Effector CD4-positive, alpha-beta T cell (primary cell): ENCODE measurements at regions not wholly inside any gene's neighbourhood (a gene's known extent, or its start where the extent isn't known, plus 50 kb on each side); places are given as distances from the start of the nearest gene placed in this dataset.
"Not testable (repeated sequence)": the region's sequence is repeated elsewhere in the genome, so short reads cannot be mapped to it uniquely, and the experiment has no call there.

Experiments
- DNase-seq: peaks from one replicate; pipeline ENCODE4 v3.0.0-alpha.2; 2020

- no peak for DNase-seq
Observed at GRCh38 chr6:139468178-139468819, 93.9 kb upstream of the CITED2 start.

DNA sequence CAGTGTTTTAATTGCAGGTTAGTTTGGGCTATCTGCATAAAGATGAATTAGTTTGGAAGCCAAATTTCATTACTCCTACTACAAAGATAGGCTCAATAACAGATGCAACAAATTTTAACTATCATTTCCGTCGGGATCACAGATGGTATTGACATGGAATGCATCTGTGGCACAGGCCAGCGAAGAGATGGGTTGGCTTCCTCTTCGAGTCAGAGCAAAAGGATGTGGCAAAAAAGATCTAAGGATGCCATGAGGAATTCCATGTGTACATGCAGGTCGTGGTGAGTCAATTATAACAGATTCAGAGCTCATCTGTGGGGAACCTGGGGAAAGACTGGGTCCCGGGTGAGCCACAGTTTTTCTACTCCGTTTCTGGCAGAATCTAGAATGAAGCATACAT lies 83.0 kb upstream of the CITED2 start:
- DNase-seq, result no peak

- no peak for DNase-seq
Observed at GRCh38 chr6:139452148-139452876, 77.9 kb upstream of the CITED2 start.

- no peak for DNase-seq
Observed at GRCh38 chr6:139449611-139450000, 75.2 kb upstream of the CITED2 start.

DNA sequence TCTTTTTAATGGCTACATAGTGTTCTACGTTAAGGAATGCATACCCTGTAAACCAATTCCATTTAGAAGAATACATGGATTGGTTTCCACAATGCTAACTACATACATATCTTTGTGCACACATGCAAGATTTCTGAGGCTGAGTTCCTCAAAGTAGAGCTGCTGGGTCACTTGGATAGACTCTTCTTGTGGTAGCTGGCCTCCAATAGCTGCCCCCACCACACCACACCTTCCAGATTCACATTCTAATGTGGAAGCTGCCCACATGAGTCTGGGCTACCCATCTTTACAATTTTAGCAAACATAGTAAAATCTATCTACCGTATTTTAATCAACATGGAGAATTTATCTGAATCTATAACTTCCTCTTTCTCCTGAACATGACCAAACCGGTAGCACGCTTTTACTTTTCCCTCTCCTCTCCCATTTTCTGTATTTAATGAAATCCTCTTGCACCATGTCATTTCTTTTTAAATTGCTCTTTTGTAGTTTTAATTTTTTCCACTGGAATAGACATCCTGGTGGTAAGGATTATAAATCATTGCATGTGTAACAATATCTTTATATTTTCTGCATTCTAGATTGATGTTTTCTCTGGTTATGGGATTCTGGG lies 74.7 kb upstream of the CITED2 start:
- no peak for DNase-seq

DNA sequence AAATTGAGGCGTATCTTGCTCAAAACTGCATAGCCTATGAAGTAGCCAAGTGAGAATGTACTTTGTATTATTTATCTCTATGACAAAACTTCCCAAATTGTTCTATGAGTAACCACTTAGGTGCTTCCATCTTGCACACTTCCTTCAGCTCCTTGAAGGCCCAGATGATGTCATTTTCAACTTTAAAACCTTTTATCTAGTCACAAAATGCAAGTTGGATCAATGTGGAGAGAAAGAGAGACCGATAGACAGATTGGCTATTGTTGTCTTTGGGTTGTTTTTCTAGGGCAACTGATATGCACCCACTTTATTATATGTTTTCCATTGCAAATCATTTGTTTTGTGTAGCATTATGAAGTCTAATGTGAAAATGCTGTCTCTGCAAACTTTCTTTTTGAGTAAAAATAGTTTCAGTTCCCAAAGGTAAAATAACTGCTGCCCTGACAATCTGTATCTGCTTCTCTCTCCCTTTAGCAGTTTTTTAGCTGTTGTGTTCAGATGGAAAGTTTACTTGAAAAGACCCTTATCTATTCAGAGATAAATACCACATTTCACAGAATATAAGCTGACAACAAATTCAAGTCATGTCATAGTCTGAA lies 73.7 kb upstream of the CITED2 start:
- DNase-seq, result no peak

GRCh38 chr6:139447656-139447975 lies 73.2 kb upstream of the CITED2 start:
- DNase-seq, result no peak

DNA sequence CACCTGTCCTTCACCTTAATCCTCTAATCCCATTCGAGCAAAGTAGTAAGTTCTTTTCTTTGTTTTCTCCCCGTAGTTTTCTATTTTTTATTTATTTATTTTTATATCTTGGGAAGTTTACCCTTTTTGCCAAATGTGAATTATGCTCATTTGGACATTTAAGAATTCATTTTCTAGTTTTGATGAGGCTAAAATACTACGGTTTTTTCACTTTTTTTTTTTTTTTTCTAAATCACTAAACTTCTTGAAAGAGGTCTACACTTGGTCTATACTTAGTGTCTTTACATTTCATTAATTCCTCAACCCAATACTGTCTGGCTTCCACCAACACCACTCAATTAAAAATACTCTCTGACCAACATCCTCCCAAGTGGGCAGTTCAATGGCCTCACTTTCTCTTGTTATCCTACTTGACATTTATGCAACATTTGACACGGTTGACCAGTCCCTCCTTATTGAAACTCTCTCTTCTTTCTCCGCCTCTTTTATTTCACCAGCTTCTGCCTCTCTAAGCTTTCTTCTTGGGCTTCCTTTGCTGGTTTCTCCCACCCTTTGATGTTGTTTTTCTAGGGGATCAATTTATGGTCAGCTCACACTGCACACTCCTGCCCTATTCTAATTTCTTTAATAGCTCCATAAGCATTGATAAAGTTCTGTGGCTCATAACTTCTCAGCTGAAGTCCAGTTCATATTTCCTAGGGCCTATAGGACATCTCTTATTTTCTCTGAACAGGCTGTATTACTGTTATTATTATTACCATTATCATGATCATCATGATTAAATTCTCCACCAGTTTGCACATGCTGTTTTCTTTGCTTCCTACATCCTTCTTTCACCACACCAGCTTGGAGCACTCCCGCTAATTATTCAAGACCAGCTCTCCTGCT lies 72.6 kb upstream of the CITED2 start:
- DNase-seq, result no peak

- no peak for DNase-seq
Observed at GRCh38 chr6:139446138-139446715, 71.8 kb upstream of the CITED2 start.

- DNase-seq, result not testable (repeated sequence)
Observed at GRCh38 chr6:139444273-139444787, 69.9 kb upstream of the CITED2 start.

DNA sequence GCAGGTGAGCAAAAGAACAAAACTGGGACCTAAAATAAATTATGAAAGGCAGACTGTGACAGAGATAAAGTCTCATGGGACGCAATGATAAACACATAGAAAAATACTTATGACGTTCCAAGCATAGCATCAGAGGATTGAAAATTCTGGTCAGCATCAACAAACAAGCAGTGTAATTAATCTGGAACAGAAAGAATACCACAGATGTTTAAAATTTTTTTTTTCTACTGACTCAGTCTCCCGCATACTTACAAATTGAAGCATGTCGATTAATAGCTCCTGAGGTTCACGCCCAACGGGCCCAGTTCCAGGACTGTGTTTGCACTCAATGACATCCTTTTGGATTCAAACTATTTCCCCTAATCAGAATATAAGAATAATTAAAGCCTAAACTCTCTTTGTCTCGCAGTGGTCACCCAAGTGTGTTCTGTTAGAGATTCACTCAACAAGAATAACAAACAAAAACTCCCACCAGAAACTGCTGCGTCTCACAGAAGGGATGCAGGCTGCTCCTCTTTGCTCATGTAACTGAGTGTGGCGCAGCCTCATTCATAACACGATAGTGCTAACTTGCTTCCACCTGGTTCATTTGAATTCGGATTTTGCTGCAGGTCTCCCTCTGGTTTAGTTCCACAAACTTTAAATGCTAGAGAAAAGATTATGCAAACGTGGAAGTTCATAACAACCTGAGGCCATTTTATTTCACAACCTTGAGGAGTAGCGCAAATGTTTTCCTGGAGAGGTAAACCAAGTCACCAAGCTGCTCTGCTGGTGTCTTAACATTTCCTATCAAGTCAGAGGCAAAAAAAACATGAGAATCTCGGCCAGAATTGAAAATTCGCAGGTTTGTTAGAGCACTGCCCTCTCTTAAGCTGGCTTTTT lies 69.0 kb upstream of the CITED2 start:
- no peak for DNase-seq

- DNase-seq, result no peak
Observed at GRCh38 chr6:139442188-139442671, 67.8 kb upstream of the CITED2 start.

- no peak for DNase-seq
Observed at GRCh38 chr6:139439349-139439748, 64.9 kb upstream of the CITED2 start.

DNA sequence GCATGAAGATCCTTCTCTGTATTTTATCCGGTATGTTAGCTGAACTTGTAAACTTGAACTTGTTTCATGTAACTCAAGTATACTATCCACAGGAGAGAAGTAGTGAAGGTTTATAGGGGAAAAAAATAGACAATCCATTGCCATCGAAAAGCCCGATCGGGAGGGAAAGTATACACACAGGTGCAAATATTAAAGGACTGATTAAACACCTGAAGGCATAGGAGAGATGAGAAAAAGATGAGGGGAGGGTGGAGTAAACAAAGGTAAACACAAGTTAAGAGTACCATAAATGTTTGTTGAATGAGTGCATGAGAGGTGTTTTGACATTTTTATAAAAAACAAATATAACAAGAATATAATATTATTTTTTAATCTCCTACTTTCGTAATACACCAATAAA lies 64.3 kb upstream of the CITED2 start:
- DNase-seq, result no peak

DNA sequence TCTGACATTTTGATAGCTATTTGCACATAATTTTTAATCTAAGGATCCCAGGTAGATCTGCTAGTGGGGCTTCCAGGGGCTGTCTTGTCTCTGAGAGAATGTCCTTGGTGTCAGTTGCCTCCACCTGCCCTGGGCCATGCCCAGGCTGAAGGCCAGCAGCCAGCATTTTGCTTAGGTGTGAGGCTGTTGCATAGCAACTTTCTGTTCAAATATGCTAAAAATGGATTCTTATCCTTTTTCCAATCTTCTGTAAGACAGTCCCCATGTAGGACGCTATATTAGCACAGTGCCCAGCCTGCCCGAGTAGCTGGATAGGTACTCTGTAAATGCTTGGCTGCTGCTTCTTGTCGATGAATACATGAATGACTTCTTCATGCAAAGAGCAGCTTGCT lies 62.5 kb upstream of the CITED2 start:
- no peak for DNase-seq

DNA sequence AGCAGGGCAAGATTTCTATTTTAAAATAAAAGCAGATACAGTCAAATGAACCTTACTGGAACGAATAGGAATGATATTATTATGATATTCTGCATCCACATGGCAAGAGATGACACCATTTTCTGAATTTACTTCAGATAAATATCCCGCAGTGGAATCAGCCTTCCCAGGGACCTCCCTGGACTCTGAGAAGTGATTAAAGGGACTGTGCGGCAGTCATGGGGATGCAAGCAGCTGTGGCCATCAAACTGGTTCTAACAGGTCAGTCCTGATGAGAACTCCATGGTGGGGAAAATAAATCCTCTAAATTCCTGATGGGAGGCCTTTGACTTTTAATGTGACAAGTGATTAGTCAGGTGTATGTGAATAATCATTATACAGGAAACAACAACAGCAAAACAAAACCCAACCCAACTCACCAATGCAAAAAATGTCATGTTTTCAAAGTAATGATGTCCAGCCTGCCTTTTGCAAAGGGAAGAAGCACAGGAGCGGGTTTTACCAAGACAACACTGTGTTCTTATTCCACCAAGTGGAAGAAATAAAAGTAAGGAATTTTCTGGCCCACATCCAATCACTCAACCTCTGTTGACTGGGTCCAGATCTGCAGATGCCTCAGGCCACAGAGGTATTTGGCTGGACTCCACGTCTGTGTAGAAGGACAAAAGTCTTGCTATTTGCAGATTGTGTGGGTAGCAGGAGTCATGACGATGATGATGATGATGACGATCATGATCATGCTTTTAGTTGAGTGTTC lies 61.9 kb upstream of the CITED2 start:
- no peak for DNase-seq

DNA sequence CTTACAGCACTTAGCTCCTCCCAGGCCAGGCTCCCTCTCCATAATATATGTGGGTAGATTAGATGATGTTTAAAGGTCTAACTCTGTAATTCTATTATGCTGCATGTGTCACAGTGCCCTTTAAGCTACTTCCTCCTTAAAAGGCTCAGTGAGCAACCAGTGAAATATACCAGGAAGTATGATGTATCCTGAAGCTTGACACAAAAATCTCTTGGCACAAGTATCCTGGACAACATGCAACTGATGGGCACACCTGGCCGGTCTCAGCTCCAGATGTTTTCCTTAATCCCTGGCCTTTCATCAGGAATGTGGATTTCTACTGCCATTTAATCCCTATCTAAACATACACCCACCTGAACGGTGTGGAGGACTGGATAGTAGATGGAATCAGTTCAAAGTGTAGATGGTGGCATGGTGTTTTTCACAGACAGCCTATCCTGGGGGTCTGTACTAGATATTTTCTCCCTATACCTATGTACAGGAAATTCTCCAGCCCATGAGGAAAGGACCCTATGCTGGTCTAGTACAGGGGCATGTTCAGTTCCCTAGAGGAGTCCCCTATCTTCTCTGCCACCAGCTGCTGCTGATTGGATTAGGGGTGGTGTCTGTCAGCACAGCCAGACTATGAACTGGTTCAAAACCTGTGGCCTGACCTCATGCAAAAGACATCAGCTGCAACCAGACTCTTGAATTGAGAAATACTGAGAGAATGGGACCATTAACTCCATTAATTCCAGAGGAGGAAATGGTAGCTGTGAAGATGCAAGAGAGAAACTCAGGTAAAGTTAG lies 59.4 kb upstream of the CITED2 start:
- no peak for DNase-seq

DNA sequence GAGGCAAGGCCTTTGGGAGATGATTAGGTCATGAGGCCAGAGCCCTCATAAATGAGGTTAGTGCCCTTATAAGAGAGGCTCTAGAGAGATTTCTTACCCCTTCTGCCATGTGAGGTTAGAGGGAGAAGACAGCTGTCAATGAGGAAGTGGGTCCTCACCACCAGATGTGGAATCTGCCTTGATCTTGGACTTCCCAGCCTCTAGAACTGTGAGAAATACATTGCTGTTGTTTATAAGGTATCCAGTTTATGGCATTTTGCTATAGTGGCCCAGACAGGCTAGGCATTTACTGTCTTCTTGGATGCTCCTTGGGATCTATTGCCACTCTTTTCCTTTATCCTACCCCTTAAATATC lies 57.1 kb upstream of the CITED2 start:
- no peak for DNase-seq

GRCh38 chr6:139430899-139431601 lies 56.6 kb upstream of the CITED2 start:
- no peak for DNase-seq
